ENCODE measurements at regions not wholly inside any gene's neighbourhood (a gene's known extent, or its start where the extent isn't known, plus 50 kb on each side); places are given as distances from the start of the nearest gene placed in this dataset.

GRCh38 chr2:173791502-173791901 lies 173.7 kb downstream of the SP3 start:
- TF ChIP-seq POLR2A (IDR thresholded peaks at IDR 0.05) = no peak
- no peak for TF ChIP-seq POLR2AphosphoS5 (IDR thresholded peaks at IDR 0.05)
